MM.1S (cell line): ENCODE measurements at regions not wholly inside any gene's neighbourhood (a gene's known extent, or its start where the extent isn't known, plus 50 kb on each side); places are given as distances from the start of the nearest gene placed in this dataset.

Experiments used
- EZH2 ChIP-seq: fragments of 300-600 bp; sonication (generic); optimal IDR thresholded peaks from 2 replicates; pipeline ENCODE3; 2017; ENCODE audit warnings: low read depth, mild to moderate bottlenecking, antibody characterized with exemption, low read length, mixed read lengths
- EZH2phosphoT487 ChIP-seq: fragments of 300-600 bp; sonication (generic); IDR thresholded peaks from 2 replicates; pipeline ENCODE4 v1.6.1; 2018; ENCODE audit warnings: antibody characterized with exemption, low read length
- TF ChIP-seq, protein P1 (sequence below): fragments of 300-600 bp; sonication (generic); IDR thresholded peaks from 2 replicates; pipeline ENCODE4 v1.5.1; 2016; ENCODE audit warnings: antibody characterized with exemption, low read length, mixed read lengths

DNA sequence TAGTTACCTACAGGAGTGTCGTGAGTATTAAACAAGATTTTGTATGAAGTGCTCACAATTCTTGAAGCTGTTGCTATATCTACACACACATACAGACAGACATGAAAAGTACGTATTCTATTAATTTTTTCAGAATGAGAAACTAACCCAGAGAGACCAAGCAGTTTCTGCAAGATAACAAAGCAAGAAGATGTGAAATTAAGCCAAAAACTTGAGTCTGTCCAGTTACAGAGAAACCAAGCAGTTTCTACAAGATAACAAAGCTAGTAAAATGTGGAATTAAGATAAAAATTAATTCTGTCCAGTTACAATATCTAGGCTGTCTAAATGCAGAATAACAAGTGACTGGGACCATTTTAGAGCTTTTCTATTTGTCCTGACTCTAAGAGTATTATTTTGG lies 132.4 kb downstream of the ALG10B start:
- TF ChIP-seq, protein P1, sequence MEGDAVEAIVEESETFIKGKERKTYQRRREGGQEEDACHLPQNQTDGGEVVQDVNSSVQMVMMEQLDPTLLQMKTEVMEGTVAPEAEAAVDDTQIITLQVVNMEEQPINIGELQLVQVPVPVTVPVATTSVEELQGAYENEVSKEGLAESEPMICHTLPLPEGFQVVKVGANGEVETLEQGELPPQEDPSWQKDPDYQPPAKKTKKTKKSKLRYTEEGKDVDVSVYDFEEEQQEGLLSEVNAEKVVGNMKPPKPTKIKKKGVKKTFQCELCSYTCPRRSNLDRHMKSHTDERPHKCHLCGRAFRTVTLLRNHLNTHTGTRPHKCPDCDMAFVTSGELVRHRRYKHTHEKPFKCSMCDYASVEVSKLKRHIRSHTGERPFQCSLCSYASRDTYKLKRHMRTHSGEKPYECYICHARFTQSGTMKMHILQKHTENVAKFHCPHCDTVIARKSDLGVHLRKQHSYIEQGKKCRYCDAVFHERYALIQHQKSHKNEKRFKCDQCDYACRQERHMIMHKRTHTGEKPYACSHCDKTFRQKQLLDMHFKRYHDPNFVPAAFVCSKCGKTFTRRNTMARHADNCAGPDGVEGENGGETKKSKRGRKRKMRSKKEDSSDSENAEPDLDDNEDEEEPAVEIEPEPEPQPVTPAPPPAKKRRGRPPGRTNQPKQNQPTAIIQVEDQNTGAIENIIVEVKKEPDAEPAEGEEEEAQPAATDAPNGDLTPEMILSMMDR, result no peak
- TF ChIP-seq EZH2 (no peak), EZH2phosphoT487 (no peak)
